Parathyroid adenoma (tissue), 2 donors: ENCODE measurements at regions not wholly inside any gene's neighbourhood (a gene's known extent, or its start where the extent isn't known, plus 50 kb on each side); places are given as distances from the start of the nearest gene placed in this dataset.

Experiments
- H2AFZ ChIP-seq: fragments of 300-600 bp; sonication (generic); one replicate; pipeline ENCODE4 v1.7.0; 2017; ENCODE audit warnings: antibody characterized with exemption, mild to moderate bottlenecking
- H3K27ac ChIP-seq: fragments of 300-600 bp; sonication (generic); one replicate; pipeline ENCODE4 v1.7.0; 2017
- H3K27me3 ChIP-seq: fragments of 300-600 bp; sonication (generic); one replicate; pipeline ENCODE4 v1.7.0; 2017; ENCODE audit warnings: low read length; ENCODE audit not compliant: control insufficient read depth, insufficient read depth
- H3K36me3 ChIP-seq: fragments of 300-600 bp; sonication (generic); one replicate; pipeline ENCODE4 v1.7.0; 2017; ENCODE audit warnings: low read length; ENCODE audit not compliant: control insufficient read depth, insufficient read depth
- H3K4me1 ChIP-seq: fragments of 300-600 bp; sonication (generic); one replicate; pipeline ENCODE4 v1.7.0; 2017; ENCODE audit warnings: control low read depth
- H3K4me2 ChIP-seq: fragments of 300-600 bp; sonication (generic); one replicate; pipeline ENCODE4 v1.7.0; 2017; ENCODE audit warnings: low read length
- H3K4me3 ChIP-seq: fragments of 300-600 bp; sonication (generic); one replicate; pipeline ENCODE4 v1.7.0; 2017; ENCODE audit warnings: low read depth, low read length
- H3K79me2 ChIP-seq: fragments of 300-600 bp; sonication (generic); one replicate; pipeline ENCODE4 v1.7.0; 2017; ENCODE audit warnings: control low read depth
- H3K9ac ChIP-seq: fragments of 300-600 bp; sonication (generic); one replicate; pipeline ENCODE4 v1.7.0; 2017; ENCODE audit warnings: mild to moderate bottlenecking
- H3K9me3 ChIP-seq: fragments of 300-600 bp; sonication (generic); one replicate; pipeline ENCODE4 v1.7.0; 2017; ENCODE audit warnings: low read length; ENCODE audit not compliant: control insufficient read depth
- TF ChIP-seq, protein P1 (sequence below): fragments of 300-600 bp; sonication (generic); IDR thresholded peaks from one replicate; pipeline ENCODE4 v1.7.0; 2017; ENCODE audit warnings: antibody characterized with exemption, mild to moderate bottlenecking
- donor health status: primary hyperparathyroidism.

DNA sequence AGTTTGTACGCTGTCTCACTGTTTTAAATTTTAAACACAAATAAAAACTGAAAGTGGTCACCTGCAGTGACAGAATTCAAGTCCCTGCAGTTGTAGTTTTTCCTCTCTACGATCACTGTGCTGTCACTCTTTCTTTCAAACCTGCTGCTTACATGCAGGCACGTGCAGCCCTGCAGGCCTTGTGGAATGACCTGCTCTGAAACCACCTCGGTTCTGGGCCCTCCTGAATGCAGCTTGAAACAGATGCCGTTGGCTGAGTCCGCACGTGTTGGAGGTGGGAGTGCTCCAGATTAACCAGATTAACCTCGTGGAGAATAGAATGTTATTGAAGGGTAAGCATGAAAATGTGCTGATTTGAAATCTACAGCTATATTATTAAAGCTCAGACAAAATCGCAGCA lies 126.0 kb upstream of the ERCC6L2 start:
- Histone ChIP-seq H2AFZ (no peak overlapping the region), H3K4me2 (no peak overlapping the region), H3K27me3 (no peaks in the 10 kb centered on the region), H3K9ac (no peak overlapping the region), H3K4me3 (no peak overlapping the region), H3K79me2 (no peaks in the 10 kb centered on the region), H3K4me1 (no peaks in the 10 kb centered on the region), H3K27ac (no peak overlapping the region), H3K9me3 (no peaks in the 10 kb centered on the region), H3K36me3 (no peaks in the 10 kb centered on the region)
- TF ChIP-seq, protein P1, sequence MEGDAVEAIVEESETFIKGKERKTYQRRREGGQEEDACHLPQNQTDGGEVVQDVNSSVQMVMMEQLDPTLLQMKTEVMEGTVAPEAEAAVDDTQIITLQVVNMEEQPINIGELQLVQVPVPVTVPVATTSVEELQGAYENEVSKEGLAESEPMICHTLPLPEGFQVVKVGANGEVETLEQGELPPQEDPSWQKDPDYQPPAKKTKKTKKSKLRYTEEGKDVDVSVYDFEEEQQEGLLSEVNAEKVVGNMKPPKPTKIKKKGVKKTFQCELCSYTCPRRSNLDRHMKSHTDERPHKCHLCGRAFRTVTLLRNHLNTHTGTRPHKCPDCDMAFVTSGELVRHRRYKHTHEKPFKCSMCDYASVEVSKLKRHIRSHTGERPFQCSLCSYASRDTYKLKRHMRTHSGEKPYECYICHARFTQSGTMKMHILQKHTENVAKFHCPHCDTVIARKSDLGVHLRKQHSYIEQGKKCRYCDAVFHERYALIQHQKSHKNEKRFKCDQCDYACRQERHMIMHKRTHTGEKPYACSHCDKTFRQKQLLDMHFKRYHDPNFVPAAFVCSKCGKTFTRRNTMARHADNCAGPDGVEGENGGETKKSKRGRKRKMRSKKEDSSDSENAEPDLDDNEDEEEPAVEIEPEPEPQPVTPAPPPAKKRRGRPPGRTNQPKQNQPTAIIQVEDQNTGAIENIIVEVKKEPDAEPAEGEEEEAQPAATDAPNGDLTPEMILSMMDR = no peak

DNA sequence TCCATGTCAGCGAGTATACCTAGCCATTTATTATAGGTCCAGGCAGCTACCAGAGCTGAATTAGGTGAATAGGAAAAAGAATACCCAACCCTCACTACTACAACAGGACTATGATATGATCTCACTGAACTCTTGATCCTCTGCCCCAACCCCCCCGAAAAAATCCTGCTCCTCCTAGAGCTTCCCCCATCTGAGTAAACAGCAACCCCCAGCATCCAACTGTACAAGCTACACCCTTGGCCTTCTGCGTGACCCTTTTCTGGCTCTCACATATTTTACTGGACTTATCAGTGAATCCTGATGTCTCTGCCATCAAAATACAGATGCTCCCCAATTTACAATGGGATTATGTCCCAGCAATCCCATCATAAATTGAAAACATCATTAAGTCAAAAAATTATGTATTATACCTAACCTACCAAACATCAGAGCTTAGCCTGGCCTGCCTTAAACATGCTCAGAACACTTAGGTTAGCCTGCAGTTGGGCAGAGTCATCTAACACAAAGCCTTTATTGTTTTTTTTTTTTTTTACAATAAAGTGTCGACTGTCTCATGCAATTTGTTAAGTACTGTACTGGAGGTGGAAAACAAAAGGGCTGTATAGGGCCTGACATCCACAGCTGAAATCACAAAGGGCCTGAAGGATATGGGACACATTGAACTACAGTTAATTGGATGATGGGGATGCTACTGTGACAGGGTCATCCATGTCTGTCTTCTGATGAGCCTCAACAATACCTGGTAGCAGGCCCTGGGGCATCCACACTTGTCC lies 128.9 kb upstream of the ERCC6L2 start:
- no peak overlapping the region for H3K9ac ChIP-seq

GRCh38 chr9:95742821-95743220 lies 132.7 kb upstream of the ERCC6L2 start:
- Histone ChIP-seq H2AFZ (no peak overlapping the region), H3K27me3 (no peaks in the 10 kb centered on the region), H3K79me2 (no peaks in the 10 kb centered on the region), H3K9ac (no peak overlapping the region), H3K36me3 (no peaks in the 10 kb centered on the region), H3K4me2 (no peak overlapping the region), H3K4me1 (no peaks in the 10 kb centered on the region), H3K4me3 (no peak overlapping the region), H3K27ac (no peak overlapping the region), H3K9me3 (no peaks in the 10 kb centered on the region)
- TF ChIP-seq, protein P1 = no peak

More for the DNA sequence above, 128.9 kb upstream of the ERCC6L2 start:
- no peaks in the 10 kb centered on the region for H3K4me1 ChIP-seq
- H3K4me3 ChIP-seq = no peak overlapping the region
- H2AFZ ChIP-seq = no peak overlapping the region
- H3K36me3 ChIP-seq = no peaks in the 10 kb centered on the region
- H3K9me3 ChIP-seq = no peaks in the 10 kb centered on the region
- TF ChIP-seq, protein P1 = no peak
- H3K79me2 ChIP-seq = no peaks in the 10 kb centered on the region
- no peak overlapping the region for H3K4me2 ChIP-seq
- no peaks in the 10 kb centered on the region for H3K27me3 ChIP-seq
- H3K27ac ChIP-seq = no peak overlapping the region

DNA sequence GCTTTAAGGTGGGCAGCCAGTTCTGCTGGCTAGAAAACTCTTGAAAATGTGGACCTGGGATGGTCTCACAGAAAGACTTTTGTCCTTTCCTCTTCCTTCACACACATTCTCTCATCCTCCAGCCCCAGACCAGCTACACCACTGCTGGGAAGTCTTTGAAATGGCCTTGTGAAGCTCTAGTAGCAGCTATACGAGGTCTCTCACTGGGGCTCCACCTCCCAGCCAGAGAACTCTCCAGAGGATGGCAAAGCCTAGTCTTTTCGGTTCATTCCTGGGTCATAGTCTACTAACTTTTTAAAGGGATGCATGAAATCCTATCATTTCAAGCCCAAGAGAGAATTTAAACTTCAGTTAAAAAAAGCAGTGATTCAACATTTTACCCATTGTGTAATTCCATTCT lies 133.9 kb upstream of the ERCC6L2 start:
- Histone ChIP-seq H3K4me3 (no peak overlapping the region), H3K36me3 (no peaks in the 10 kb centered on the region), H3K9me3 (no peaks in the 10 kb centered on the region), H2AFZ (no peak overlapping the region), H3K4me1 (no peaks in the 10 kb centered on the region), H3K4me2 (no peak overlapping the region), H3K79me2 (no peaks in the 10 kb centered on the region), H3K9ac (no peak overlapping the region), H3K27me3 (no peaks in the 10 kb centered on the region), H3K27ac (no peak overlapping the region)
- TF ChIP-seq, protein P1 = no peak
